ENCODE measurements at regions not wholly inside any gene's neighbourhood (a gene's known extent, or its start where the extent isn't known, plus 50 kb on each side); places are given as distances from the start of the nearest gene placed in this dataset.

DNA sequence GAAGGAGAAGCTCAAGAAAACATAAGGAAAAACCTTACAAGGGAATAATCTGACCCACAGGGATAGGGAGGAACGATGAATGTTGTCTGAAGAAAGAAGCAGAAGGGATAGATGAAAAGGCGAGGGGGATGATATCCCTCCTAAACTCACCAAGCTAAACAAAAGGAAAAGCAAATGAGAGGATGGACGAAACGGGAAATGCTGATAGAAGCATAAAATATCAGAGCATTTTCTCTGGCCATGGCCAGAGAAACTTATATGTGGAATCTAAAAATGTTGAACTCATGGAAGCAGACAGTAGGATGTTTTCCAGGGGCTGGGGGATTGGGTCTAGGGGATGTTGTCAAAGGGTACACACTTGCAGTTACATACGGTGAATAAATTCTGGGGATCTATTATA lies 148.4 kb upstream of the FOXQ1 start:
- TF ChIP-seq CTCF (IDR thresholded peaks at IDR 0.05; ENCODE audit: poor library complexity) (no peak), EZH2 (IDR thresholded peaks at IDR 0.05; ENCODE audit: borderline replicate concordance) (no peak)

Data from hepatocyte (in vitro differentiated cells).